ENCODE measurements at regions not wholly inside any gene's neighbourhood (a gene's known extent, or its start where the extent isn't known, plus 50 kb on each side); places are given as distances from the start of the nearest gene placed in this dataset.
"Not testable (repeated sequence)": the region's sequence is repeated elsewhere in the genome, so short reads cannot be mapped to it uniquely, and the experiment has no call there.

DNA sequence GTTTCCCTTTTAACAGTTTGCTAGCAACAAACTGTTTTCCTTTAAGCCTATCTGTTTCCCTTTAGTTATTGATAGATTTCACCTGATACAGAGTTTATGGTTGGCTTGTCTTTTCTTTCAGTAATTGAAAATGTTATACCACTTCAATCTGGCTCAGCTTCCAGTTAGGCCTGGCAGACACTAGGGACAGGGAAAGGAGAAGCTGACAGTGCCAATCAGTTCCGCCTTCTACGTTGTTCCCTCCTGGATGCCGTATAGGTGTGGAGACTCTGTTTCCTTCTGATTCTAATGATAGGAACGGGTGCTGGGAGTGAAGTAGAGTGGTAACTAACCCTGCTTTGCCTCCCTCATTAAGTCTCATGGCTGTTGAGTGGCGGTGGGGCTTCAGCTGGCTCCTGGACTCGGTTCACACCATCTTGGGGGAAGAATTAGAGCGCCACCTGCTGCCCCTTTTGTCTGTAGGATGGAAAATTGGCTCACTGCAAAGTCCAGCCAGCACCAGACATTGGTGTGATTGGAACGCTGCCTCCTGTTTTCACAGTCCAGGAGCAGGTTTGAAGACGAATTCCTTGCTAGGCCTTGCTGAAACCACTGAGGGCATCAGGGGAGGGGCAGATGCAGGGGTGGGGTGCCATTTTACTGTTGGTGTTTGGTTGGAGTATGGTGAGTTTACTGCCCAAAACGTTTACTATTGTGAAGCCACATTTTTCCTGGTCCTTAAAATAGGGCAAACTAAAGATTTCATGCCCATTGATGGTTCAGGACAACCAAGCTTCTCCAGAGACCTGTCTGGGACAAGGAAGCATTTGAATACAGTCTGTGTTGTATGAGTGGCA, 1729.5 kb downstream of the GRIK2 start:
- Histone ChIP-seq H3K9me3 (ENCODE audit: low read depth, low read length) (no peaks in the 10 kb centered on the region), H3K4me3 (ENCODE audit: low read length) (no peak overlapping the region), H3K27me3 (ENCODE audit: insufficient read depth, low read length) (no peaks in the 10 kb centered on the region), H3K4me1 (ENCODE audit: insufficient read depth, low read length) (no peaks in the 10 kb centered on the region)

- Histone ChIP-seq H3K4me1 (ENCODE audit: insufficient read depth, low read length) (no peaks in the 10 kb centered on the region), H3K27me3 (ENCODE audit: insufficient read depth, low read length) (no peaks in the 10 kb centered on the region), H3K4me3 (ENCODE audit: low read length) (no peak overlapping the region), H3K9me3 (ENCODE audit: low read depth, low read length) (no peaks in the 10 kb centered on the region)
These were observed 1725.5 kb downstream of the GRIK2 start for GRCh38 chr6:103119056-103119455.

GRCh38 chr6:103114582-103114981, 1721.1 kb downstream of the GRIK2 start:
- Histone ChIP-seq H3K27me3 (ENCODE audit: insufficient read depth, low read length) (no peaks in the 10 kb centered on the region), H3K4me1 (ENCODE audit: insufficient read depth, low read length) (no peaks in the 10 kb centered on the region), H3K4me3 (ENCODE audit: low read length) (no peak overlapping the region), H3K9me3 (ENCODE audit: low read depth, low read length) (no peaks in the 10 kb centered on the region)

DNA sequence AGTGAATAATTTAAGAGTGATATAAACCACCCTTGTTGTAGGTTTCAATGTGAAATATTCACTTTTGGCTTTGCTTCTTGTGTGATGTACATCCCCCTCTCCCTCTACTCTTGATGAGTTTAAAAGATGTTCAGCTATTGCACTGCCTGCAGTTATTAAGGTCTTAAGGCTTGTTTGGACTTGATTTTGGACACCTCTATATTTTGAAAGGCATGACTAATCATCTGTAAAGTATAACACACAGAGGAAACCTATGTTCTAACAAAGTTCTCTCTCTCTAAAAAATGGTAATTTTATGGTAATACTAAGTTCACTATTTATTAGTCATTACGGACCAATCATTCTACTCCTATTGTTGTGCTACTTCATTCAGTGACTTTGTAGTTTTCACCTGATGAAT, 1719.9 kb downstream of the GRIK2 start:
- H3K4me3 ChIP-seq (ENCODE audit: low read length): no peak overlapping the region
- no peaks in the 10 kb centered on the region for H3K4me1 ChIP-seq (ENCODE audit: insufficient read depth, low read length)
- no peaks in the 10 kb centered on the region for H3K9me3 ChIP-seq (ENCODE audit: low read depth, low read length)
- no peaks in the 10 kb centered on the region for H3K27me3 ChIP-seq (ENCODE audit: insufficient read depth, low read length)

DNA sequence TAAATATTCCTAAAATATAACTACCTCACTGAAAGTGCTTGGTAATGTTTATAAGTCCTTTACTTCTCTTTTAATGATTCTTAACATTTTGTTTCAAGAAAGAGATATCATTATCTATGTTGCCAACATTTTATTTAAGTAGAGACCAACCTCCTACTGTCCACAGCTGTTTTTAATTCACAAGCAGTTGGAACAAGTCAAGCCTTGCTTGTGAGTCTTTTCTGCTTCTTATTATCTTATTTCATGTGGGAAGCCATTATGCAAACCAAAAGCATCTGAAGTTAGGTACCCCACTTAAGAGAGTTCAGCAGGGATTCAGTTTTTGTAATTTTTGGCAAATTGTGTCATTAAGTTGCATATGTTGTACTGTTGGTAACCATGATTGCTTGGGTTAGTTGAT, 1714.5 kb downstream of the GRIK2 start:
- Histone ChIP-seq H3K4me1 (ENCODE audit: insufficient read depth, low read length) (no peaks in the 10 kb centered on the region), H3K27me3 (ENCODE audit: insufficient read depth, low read length) (no peaks in the 10 kb centered on the region), H3K4me3 (ENCODE audit: low read length) (no peak overlapping the region), H3K9me3 (ENCODE audit: low read depth, low read length) (no peaks in the 10 kb centered on the region)

- no peaks in the 10 kb centered on the region for H3K4me1 ChIP-seq (ENCODE audit: insufficient read depth, low read length)
- no peak overlapping the region for H3K4me3 ChIP-seq (ENCODE audit: low read length)
- no peaks in the 10 kb centered on the region for H3K27me3 ChIP-seq (ENCODE audit: insufficient read depth, low read length)
- no peaks in the 10 kb centered on the region for H3K9me3 ChIP-seq (ENCODE audit: low read depth, low read length)
These were observed 1712.2 kb downstream of the GRIK2 start for GRCh38 chr6:103105686-103106085.

DNA sequence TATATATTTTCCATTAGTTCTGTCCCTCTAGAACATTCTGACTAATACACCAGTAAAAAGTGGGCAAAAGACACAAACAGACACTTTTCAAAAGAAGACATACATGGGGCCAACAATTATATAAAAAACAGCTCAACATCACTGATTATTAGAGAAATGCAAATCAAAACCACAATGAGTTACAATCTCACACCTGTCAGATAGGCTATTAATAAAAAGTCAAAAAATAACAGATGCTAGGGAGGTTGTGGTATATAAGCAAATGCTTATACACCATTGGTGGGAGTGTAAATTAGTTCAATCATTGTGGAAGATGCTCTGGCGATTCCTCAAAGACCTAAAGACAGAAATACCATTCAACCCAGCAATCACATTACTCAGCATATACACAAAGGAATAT, 1707.8 kb downstream of the GRIK2 start:
- no peaks in the 10 kb centered on the region for H3K4me1 ChIP-seq (ENCODE audit: insufficient read depth, low read length)
- H3K4me3 ChIP-seq (ENCODE audit: low read length): no peak overlapping the region
- no peaks in the 10 kb centered on the region for H3K9me3 ChIP-seq (ENCODE audit: low read depth, low read length)
- H3K27me3 ChIP-seq (ENCODE audit: insufficient read depth, low read length): no peaks in the 10 kb centered on the region

DNA sequence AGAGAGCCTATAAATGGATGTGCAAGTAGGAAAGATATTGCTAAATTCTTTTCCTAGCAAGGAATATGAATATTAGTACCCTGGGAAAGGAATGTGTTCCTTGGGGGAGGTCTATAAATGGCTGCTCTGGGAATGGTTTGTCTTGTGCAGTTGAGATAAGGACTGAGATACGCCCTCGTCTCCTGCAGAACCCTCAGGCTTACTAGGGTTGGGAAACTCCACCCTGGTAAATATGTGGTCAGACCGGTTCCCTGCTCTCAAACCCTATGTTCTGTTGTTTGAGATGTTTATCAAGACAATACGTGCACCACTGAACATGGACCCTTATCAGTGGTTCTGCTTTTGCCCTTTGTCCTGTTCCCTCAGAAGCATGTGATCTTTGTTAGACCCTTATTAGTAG, 1698.9 kb downstream of the GRIK2 start:
- not testable (repeated sequence) for H3K9me3 ChIP-seq (ENCODE audit: low read depth, low read length)

DNA sequence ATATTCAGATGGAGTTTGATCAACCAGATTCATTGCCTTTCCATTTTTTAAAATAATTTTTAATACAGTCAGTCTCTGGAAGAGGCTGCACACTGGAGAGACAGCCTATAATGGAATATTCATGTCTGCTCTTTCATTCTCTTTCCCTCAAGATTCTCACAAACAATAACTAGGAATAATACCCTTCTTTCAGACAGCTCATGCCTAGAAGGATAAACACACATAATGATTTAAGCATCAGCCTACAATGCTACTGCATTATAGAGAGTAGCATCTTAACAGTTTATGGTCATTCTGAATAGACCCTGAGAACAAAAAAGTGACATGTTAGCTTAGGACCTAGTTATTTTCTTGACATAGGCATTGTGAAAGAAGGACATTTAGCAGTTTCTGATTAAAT, 1692.3 kb downstream of the GRIK2 start:
- Histone ChIP-seq H3K9me3 (ENCODE audit: low read depth, low read length) (no peaks in the 10 kb centered on the region), H3K4me3 (ENCODE audit: low read length) (no peak overlapping the region), H3K4me1 (ENCODE audit: insufficient read depth, low read length) (no peaks in the 10 kb centered on the region), H3K27me3 (ENCODE audit: insufficient read depth, low read length) (no peaks in the 10 kb centered on the region)

More for the DNA sequence above, 1698.9 kb downstream of the GRIK2 start:
- not testable (repeated sequence) for H3K4me1 ChIP-seq (ENCODE audit: insufficient read depth, low read length); H3K4me3 ChIP-seq (ENCODE audit: low read length); H3K27me3 ChIP-seq (ENCODE audit: insufficient read depth, low read length)

DNA sequence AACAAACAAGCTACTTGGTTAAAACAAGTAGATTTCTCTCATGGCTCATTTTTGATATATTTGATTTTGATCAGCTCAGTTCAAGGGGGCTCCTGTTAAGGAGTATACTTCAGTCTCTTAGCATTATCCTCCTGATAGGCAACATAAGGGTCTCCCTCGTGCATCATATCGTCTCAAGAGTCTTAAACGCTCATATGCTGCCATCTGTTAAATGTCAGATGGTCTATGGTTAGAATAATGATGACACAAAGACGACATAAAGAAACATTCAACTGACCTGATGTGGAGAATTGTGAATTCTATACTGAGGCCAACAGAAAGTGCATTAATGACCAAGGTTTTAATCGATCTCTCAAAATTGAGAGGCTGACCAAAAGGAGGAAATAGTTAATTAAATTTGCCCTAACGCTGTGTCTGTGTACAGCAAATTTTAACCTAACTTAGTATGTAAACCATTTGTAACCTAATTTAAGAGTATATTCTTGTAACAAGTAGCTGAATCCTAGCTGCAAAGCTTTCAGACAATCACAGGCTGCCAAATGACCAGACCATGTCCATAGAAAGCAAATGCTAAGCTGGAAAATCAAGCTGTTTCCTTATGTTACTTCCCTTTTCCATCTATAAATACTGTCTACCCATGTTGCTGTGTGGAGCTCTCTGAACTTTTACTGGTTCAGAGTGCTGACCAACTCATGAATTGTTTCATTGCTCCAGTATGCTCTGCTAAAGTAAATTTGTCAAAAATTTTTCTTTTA, 1688.5 kb downstream of the GRIK2 start:
- no peaks in the 10 kb centered on the region for H3K9me3 ChIP-seq (ENCODE audit: low read depth, low read length)
- H3K27me3 ChIP-seq (ENCODE audit: insufficient read depth, low read length): no peaks in the 10 kb centered on the region
- H3K4me3 ChIP-seq (ENCODE audit: low read length): no peak overlapping the region
- no peaks in the 10 kb centered on the region for H3K4me1 ChIP-seq (ENCODE audit: insufficient read depth, low read length)

- no peaks in the 10 kb centered on the region for H3K9me3 ChIP-seq (ENCODE audit: low read depth, low read length)
- H3K4me3 ChIP-seq (ENCODE audit: low read length): no peak overlapping the region
These were observed 1687.6 kb downstream of the GRIK2 start for GRCh38 chr6:103081126-103081525.

DNA sequence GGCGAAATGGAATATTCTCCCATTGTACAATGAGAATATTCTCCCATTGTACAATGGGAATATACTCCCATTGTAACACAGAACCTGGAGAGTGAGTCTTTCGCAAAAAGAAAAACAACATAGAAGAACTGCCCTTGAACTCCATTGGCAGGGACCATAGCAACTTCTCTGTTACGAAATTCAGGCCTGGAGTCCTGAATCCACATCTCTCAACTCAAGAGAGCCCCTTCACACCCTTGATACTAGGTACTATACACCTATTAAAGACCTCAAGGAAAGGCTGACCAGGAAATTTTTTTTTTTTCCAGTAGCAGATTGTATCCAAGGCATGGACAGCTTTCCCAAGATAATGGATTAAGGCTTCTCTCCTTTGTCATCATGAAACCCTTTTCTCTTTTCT, 1687.0 kb downstream of the GRIK2 start:
- Histone ChIP-seq H3K4me1 (ENCODE audit: insufficient read depth, low read length) (no peaks in the 10 kb centered on the region), H3K9me3 (ENCODE audit: low read depth, low read length) (no peaks in the 10 kb centered on the region), H3K4me3 (ENCODE audit: low read length) (no peak overlapping the region), H3K27me3 (ENCODE audit: insufficient read depth, low read length) (no peaks in the 10 kb centered on the region)

More at GRCh38 chr6:103081126-103081525, 1687.6 kb downstream of the GRIK2 start:
- Histone ChIP-seq H3K4me1 (ENCODE audit: insufficient read depth, low read length) (no peaks in the 10 kb centered on the region), H3K27me3 (ENCODE audit: insufficient read depth, low read length) (no peaks in the 10 kb centered on the region)

DNA sequence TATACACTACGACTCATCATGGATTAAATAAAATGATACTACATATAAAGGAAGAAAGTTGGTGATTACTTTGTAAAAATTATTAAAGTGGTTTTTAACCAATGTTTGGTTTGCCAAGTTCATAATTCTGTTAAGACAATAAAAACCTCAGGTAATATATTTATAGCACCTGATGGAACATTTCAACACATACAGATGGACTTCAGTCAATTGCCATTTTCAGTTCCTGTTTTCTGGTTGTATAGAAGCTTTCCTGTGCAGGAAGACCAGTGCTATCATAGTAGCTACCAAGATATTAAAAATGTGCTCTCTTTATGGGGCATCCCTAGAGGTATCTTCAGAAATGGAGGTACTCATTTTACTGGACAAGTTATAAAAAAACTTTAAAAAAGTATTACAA, 1686.4 kb downstream of the GRIK2 start:
- Histone ChIP-seq H3K4me3 (ENCODE audit: low read length) (no peak overlapping the region), H3K9me3 (ENCODE audit: low read depth, low read length) (no peaks in the 10 kb centered on the region), H3K27me3 (ENCODE audit: insufficient read depth, low read length) (no peaks in the 10 kb centered on the region), H3K4me1 (ENCODE audit: insufficient read depth, low read length) (no peaks in the 10 kb centered on the region)

GRCh38 chr6:103062136-103062535, 1668.6 kb downstream of the GRIK2 start:
- Histone ChIP-seq H3K27me3 (ENCODE audit: insufficient read depth, low read length) (no peaks in the 10 kb centered on the region), H3K9me3 (ENCODE audit: low read depth, low read length) (peaks cover 6% of the 10 kb centered on the region), H3K4me1 (ENCODE audit: insufficient read depth, low read length) (no peaks in the 10 kb centered on the region), H3K4me3 (ENCODE audit: low read length) (no peak overlapping the region)

GRCh38 chr6:103047567-103047966, 1654.1 kb downstream of the GRIK2 start:
- H3K9me3 ChIP-seq (ENCODE audit: low read depth, low read length): no peaks in the 10 kb centered on the region
- H3K4me1 ChIP-seq (ENCODE audit: insufficient read depth, low read length): no peaks in the 10 kb centered on the region
- no peaks in the 10 kb centered on the region for H3K27me3 ChIP-seq (ENCODE audit: insufficient read depth, low read length)
- no peak overlapping the region for H3K4me3 ChIP-seq (ENCODE audit: low read length)

DNA sequence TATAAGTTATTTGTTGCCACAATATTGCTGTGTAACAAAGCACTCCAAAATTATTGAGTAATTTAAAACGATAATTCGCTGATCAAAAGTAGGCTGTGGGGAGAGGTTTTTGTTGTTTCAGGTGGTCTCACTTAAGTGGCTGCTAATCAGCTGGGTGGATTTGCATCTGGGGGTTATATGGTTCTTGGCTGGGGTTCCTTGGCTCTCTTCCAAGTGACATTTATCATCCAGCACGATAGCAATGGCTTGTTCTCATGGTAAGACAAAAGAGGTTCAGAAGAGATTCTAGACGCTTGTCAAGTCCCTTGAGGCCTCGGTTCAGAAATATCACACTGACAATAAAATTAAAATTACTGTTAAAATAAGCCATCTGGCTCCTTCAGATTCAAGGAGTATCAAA, 1648.8 kb downstream of the GRIK2 start:
- no peaks in the 10 kb centered on the region for H3K9me3 ChIP-seq (ENCODE audit: low read depth, low read length)
- H3K4me3 ChIP-seq (ENCODE audit: low read length): no peak overlapping the region
- H3K4me1 ChIP-seq (ENCODE audit: insufficient read depth, low read length): no peaks in the 10 kb centered on the region
- H3K27me3 ChIP-seq (ENCODE audit: insufficient read depth, low read length): no peaks in the 10 kb centered on the region

All from mononuclear cell (primary cell).